DMS53 treated with DMSO at 0.1 percent for 48 hours (cell line): ENCODE measurements at regions not wholly inside any gene's neighbourhood (a gene's known extent, or its start where the extent isn't known, plus 50 kb on each side); places are given as distances from the start of the nearest gene placed in this dataset.

ENCODE experiments used
- DNase-seq: peaks from one replicate; lab custom pipeline; 2025; ENCODE audit not compliant: unreplicated experiment; lab: John Stamatoyannopoulos, UW

- peak; percentile 69 for DNase-seq
Measured at GRCh38 chr2:64767670-64768468, 114.2 kb upstream of the SERTAD2 start.

DNA sequence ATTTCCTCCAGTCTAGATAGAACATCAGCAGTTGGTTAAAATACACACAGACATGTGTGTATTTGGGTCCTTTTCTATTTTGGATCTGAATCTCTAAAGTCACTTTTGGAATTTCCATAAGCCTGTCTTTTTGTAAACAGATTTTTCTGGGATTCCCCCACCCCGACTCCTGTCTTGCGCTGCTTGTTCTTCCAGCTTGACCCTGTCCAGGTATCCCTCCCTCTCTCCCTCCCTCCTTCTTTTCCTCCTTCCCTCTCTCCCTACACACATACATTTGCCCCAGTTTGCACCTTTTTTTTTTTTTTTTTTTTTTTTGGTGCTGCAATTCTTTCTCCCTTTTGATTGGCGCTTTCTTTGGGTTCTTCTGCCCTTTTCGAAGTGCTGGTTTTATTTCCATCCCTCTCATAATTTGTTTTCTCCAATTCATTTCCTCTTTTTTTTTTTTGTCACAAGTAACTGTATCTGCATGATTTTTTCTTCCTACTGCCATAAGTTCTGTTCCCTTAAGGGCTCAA lies 114.8 kb upstream of the SERTAD2 start:
- DNase-seq, result no peak

DNA sequence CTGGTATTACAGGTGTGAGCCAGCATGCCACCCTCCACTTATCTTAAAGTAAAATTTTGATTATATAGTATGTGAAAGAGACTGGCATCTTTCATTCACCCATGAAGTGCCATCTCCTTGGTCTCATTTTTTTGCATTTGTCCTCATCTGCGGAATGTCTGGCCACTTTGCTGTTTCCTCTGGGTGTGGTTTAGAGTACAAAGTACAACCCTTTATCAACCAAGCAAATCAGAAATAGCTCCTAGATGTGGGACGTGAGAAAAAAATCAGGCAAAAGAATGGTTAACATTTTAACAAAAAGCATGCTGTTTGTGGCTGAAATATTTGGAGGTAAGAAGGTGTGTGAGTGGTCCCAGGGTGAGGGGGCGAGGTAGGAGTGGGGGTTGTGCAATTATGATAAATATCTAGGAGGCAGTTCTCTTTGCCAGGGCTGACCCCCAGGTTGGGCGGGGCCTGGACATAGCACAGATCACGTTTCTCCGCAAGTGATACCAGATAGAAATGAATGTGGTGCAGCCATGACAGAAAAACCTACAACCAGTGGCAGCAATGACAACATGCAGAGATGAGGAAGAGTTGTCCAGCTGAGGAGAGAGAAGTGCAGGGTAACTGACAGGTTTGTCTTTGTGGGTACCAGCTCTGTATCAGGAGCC lies 115.8 kb upstream of the SERTAD2 start:
- no peak for DNase-seq

DNA sequence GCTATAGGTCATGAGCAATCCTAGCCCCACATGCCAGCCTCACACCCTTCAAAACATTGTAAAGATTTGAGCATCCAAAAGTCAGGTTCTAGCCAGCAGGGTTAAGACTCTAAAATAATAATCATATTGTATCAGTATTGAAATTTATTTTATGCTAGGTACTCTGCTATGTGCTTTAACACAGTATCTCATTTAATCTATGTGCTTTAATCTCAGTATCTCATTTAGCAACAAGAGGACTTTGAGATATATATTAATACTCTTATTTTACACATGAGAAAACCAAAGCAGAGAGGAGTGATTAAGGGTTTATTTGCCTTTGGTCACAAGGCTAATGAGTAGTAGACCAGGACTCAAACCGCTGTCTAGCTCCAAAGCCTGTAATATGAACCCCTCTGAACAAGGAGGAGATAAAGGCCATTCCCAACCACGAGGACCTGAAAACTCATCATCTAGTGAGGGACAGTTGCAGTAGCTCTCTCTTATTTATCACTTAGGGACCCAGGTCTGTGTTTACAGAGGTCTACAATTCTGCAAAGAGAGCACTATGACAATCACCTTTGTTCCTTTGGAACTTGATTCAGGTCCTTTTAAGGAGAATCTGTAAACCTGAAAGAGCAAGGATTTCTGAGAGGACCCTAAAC lies 116.5 kb upstream of the SERTAD2 start:
- DNase-seq, result no peak

DNA sequence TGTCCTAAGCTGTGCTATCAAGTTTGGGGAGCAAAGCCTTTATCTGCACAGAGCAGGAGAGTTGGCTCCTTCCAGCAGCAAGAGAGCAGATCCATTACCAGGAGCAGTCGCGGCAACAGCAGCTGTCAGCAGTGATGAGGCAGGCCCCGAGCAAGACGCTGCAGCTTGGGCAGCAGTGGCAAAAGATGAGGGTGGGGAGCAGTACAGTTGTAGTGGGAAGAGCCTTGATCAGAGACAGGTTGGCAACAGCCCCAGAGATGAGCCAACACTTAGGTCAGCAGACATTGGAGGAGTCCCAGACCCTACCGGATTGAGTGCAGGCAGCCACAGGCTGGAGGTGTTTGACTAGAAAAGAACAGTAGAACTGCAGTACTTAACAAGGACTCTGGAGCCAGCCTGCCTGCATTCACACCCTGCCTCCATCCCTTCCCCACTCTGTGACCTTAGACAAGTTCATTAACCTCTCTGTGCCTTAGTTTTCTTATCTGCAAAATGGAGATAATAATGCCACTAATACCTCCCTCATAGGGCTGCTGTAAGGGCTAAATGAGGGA lies 117.1 kb upstream of the SERTAD2 start:
- DNase-seq, result no peak

DNA sequence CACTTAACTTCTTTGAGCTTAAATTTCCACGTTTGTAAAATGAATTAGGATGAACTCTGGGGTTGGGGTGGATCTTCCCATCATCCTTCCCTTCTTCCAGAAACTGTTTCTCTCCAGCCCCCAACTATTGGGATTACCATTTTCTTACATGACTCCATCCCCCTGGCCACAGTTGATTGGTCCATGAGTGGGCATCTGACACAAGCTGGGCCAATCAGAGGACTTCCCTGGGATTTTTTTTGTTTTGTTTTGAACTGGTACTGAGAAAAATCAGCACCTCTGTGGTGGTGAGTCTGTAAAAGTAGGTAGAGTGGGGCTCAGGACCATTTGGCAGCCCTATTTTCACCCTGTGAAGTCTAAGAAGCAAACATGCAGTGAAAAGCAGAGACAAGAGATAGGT lies 118.0 kb upstream of the SERTAD2 start:
- no peak for DNase-seq

DNA sequence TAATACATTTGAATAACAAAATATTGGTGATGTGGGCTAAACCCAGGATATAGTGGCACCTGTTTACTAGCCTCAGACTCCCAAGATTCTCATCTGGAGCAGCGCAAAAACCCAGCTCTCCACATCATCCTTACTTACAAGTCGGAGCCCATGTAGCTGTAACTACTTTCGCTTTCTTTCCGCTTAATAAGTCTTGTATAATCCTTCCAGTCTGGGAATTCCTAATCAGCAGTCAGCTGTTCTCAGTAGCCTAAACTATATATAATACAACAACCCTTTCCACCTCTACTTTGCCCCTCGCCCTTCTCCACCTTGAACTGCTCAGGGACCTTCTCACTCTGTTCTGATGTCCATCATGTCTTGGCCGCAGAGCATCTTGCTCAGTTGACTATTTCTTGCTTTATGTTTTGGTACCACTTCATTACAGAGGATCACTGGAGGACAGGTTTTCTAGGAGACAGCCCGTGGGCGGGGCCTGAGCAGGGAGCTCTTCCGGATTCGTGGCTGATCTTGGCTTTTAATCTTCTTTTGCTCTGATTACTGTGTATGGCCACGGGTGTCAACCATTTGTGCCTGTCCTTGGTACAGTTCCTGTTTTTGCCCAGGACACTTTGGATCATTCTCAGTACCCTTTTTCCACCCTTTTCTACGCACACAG lies 119.9 kb upstream of the SERTAD2 start:
- DNase-seq, result no peak

- DNase-seq, result no peak
Measured at GRCh38 chr2:64777841-64778240, 124.1 kb upstream of the SERTAD2 start.

GRCh38 chr2:64779117-64779690 lies 125.5 kb upstream of the SERTAD2 start:
- DNase-seq, result no peak

DNA sequence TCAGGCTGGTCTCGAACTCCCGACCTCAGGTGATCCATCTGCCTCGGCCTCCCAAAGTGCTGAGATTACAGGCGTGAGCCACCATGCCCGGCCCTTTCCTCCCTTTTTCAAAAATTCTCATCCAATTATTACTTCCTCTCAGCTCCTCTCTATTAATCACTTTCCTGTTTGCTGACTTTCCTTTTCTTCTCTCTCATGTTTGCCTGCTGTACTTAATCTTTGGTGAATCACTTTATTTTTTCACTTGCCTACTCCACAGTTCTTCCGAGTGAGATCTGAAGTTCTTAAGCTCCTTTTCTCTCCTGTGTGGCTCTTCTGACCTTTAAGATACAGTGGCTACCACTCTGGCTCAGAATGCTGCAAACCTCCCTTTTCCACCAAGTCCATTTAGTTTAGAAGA lies 126.3 kb upstream of the SERTAD2 start:
- no peak for DNase-seq

- DNase-seq, result no peak
Measured at GRCh38 chr2:64781711-64782390, 128.1 kb upstream of the SERTAD2 start.

DNA sequence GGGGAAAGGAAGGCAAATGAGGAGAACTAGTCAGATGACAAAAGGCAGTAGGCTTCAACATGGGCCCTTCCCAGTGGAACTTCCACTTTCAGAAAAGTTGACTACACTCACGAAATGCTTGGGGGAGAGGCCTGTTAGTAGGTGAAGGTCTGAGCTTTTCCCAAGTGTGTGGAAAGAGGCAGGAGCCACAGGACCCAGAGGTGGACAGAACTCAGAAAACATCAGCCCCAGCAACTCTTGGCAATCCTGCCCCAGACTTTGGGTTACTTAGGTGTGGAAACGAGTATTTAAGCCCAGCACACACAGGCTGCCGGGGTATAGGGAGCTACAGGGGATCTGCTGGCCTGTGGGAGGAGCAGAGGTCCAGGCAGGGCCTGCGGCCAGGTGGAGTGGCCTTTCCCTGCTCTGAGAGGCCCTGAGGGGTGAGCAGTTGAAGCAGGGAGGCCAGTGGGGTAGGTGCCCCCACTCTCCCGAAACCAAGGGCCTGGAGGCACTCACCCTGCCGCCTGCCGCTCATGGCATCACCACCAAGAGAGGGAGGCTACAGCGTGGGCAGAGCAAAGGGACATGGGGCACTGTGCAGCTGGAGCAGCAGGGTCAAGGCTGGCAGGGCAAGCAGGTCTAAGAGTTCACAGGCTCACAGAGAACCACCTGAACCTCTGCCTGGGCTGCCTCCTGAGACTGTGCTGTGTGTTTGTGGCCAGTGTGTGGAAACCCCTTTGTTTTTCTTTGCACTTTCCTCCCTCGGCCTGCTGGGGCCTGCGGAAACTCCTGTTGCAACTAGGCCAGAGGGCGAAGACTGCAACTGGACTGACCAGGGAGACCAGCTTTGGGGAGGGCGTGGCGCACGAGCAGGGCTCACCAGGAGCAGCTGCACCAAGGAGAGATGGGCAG lies 130.7 kb upstream of the SERTAD2 start:
- DNase-seq, result no peak

DNA sequence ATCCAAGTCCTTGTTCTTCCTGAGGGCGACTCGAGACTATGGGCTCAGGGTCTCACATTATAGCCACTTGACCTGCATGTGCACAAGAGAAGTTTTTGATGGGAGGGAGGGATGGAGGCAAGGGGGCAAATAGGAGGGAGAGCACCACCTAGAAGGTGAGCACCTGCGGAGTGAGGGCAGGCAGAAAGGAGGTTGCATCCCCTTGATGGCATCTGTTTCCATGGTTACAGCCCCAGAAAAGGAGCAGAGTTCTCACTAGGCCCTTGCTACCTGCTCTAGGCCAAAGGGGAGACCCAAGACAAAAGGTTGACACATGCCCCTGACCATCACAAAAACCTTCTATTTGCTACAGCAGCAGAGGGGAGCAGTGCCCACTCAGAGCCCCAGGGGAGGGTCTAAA lies 131.5 kb upstream of the SERTAD2 start:
- no peak for DNase-seq

- no peak for DNase-seq
Measured at GRCh38 chr2:64786343-64787018, 132.8 kb upstream of the SERTAD2 start.

DNA sequence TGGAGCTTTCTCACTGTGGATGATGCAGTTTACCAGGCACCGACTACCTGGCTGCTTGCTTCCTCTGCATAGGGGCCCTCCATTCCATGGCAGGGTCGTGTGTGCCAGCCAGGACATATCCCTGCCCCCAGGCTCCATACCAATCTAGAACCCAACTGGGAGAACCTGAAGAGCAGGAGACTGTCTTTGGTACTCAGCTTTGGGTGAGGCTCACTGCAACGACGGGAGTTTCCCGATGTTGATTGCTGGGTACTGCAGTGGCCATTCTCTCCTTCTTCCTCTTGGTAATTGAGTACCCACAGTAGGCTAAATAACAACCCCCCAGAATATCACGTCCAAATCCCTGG lies 133.3 kb upstream of the SERTAD2 start:
- DNase-seq, result no peak

- no peak for DNase-seq
Measured at GRCh38 chr2:64787698-64788097, 134.0 kb upstream of the SERTAD2 start.

DNA sequence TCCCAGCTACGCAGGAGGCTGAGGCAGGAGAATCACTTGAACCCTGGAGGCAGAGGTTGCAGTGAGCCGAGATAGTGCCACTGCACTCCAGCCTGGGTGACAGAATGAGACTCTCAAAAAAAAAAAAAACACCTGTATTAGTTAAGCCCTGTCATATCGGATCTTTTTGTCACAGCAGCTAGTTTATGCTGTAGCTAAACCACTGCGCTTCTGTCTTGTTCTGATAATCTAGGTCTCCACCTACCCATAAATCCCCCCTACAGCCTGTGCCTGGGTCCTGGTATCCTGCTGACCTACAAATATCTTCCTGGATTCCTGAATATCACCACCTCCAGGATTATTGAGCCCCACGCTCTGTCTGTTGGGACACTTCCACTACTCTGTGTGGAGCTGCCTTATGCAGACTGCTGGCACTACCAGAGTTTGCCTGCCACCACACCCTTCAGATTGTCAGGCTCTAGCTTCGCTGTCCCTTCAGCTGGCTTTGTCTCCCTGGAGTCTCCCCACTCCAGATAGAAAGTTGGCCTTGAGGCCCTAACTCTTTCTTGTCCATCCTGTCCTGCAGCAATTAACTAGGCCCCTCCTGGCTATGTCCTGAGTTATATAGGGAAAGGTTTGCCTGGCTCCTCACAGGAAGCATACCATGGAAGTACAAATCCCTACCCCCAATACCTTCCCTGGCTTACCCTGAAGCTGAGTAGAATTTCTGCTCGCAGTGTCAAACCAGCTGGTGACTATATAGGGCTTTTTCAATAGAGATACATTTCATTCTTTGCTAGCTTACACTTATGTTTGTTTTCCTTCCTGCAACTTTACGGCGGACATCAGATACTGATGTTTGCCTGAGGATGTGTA lies 136.0 kb upstream of the SERTAD2 start:
- no peak for DNase-seq

DNA sequence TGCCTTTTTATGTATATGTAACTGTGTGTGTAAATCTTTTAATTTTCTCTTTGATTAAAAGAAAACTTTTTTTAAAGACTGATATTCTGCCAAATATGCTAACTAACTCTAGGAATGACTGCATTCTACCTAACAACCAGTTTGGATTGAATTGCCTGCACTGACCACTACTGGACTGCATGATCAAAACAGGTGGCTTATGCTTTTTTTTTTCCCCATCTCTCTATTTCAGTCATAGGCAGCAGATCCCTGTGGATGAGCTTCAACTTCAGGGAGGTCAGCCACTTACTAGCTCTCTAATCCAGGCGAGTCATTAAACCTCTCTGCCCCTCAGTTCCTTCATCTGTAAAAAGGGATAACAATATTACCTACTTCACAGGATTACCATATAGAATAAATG lies 138.6 kb upstream of the SERTAD2 start:
- no peak for DNase-seq
